Endothelial cell of umbilical vein (primary cell): ENCODE measurements at regions not wholly inside any gene's neighbourhood (a gene's known extent, or its start where the extent isn't known, plus 50 kb on each side); places are given as distances from the start of the nearest gene placed in this dataset.
A peak's percentile ranks its signal among the peaks of the same experiment; 100 is the strongest.

Source experiments
- BruUV-seq: library from RNA; stranded (reverse); fragments of 400-500 nt; replicated peaks from 2 replicates; lab custom pipeline; 2021; lab: Mats Ljungman, UMichigan
- CTCF ChIA-PET: fragments of 300-600, 350-600 bp; sonication (Branson Sonifier 250); formaldehyde crosslinking; loops from one replicate; lab custom pipeline; 2021; ENCODE audit warnings: antibody characterized with exemption, inconsistent platforms; lab: Charles Lee
- POLR2A ChIA-PET: fragments of 300-600, 350-600 bp; sonication (Branson Sonifier 250); formaldehyde crosslinking; loops from one replicate; lab custom pipeline; 2021; ENCODE audit warnings: antibody characterized with exemption, inconsistent platforms; lab: Charles Lee
- DNase-seq: peaks from one replicate; pipeline ENCODE4 v3.0.0-alpha.2; 2011; ENCODE audit warnings: low read depth, low spot score
- FAIRE-seq: peaks from 2 replicates; lab custom pipeline; 2011; peaks lifted over from hg19 to GRCh38; lab: Jason Lieb, UNC
- H2AFZ ChIP-seq: 2 replicates; pipeline ENCODE4 v1.6.0; 2012; ENCODE audit warnings: low read depth, low read length, control low read depth, inconsistent platforms
- H3K27ac ChIP-seq: 2 replicates; pipeline ENCODE4 v1.5.1; 2011; ENCODE audit warnings: low read depth, mild to moderate bottlenecking, control low read depth, low read length, moderate library complexity; ENCODE audit not compliant: insufficient read depth
- H3K27me3 ChIP-seq, 2 experiments: 2 replicates each; pipeline versions ENCODE4 v1.6.0 to v1.6.1; 2011; ENCODE audit warnings: low read length in 2 of 2, mixed read lengths in 1 of 2; ENCODE audit not compliant: control insufficient read depth in 2 of 2, insufficient read depth in 2 of 2
- H3K36me3 ChIP-seq, 2 experiments: 2 replicates in 1 of 2; 3 replicates in 1 of 2; pipeline ENCODE4 v1.5.1; 2011; ENCODE audit warnings: low read length in 2 of 2, mild to moderate bottlenecking in 1 of 2, moderate library complexity in 1 of 2; ENCODE audit not compliant: control insufficient read depth in 2 of 2, insufficient read depth in 2 of 2; ENCODE audit errors: extremely low read depth in 1 of 2
- H3K4me1 ChIP-seq: 3 replicates; pipeline ENCODE4 v1.5.1; 2011; ENCODE audit warnings: mild to moderate bottlenecking, low read length; ENCODE audit not compliant: control insufficient read depth, insufficient read depth; ENCODE audit errors: extremely low read depth
- H3K4me2 ChIP-seq: 2 replicates; pipeline ENCODE4 v1.6.1; 2011; ENCODE audit warnings: low read length, control low read depth, mixed read lengths; ENCODE audit not compliant: insufficient read depth
- H3K4me3 ChIP-seq, 3 experiments: fragments of 200-600 bp in 1 of 3; sonication (generic), shearing (Covaris generic) in 1 of 3; replicated peaks in 1 of 3; 2 replicates each; pipeline ENCODE4 v1.5.1; 2011 to 2016; ENCODE audit warnings: control low read depth in 3 of 3, low read length in 3 of 3, mild to moderate bottlenecking in 2 of 3, inconsistent platforms in 1 of 3, low read depth in 1 of 3, moderate library complexity in 1 of 3; ENCODE audit not compliant: insufficient read depth in 1 of 3
- H3K79me2 ChIP-seq: 2 replicates; pipeline ENCODE4 v1.6.0; 2012; ENCODE audit warnings: low read length, inconsistent platforms; ENCODE audit not compliant: control insufficient read depth, insufficient read depth
- H3K9ac ChIP-seq: replicated peaks from 2 replicates; pipeline ENCODE3; 2011; ENCODE audit warnings: low read length, control low read depth; ENCODE audit not compliant: insufficient read depth; ENCODE audit errors: extremely low read depth
- H3K9me1 ChIP-seq: replicated peaks from 3 replicates; pipeline ENCODE4 v1.6.0; 2011; ENCODE audit warnings: mild to moderate bottlenecking, low read length; ENCODE audit not compliant: control insufficient read depth, insufficient read depth; ENCODE audit errors: extremely low read depth
- H3K9me3 ChIP-seq: replicated peaks from 2 replicates; pipeline ENCODE4 v1.5.1; 2012; ENCODE audit warnings: low read length, inconsistent platforms; ENCODE audit not compliant: control insufficient read depth, insufficient read depth
- H4K20me1 ChIP-seq: replicated peaks from 2 replicates; pipeline ENCODE3; 2011; ENCODE audit warnings: mild to moderate bottlenecking, low read length; ENCODE audit not compliant: control insufficient read depth, insufficient read depth; ENCODE audit errors: extremely low read depth
- CTCF ChIP-seq, 2 donors: IDR thresholded peaks; 1 replicate in 1 of 2; 2 replicates in 1 of 2; pipeline ENCODE4 v1.5.1; 2011; ENCODE audit warnings: low read length in 2 of 2, mild to moderate bottlenecking in 2 of 2, moderate library complexity in 2 of 2, control low read depth in 1 of 2, inconsistent platforms in 1 of 2, low read depth in 1 of 2; ENCODE audit not compliant: insufficient read depth in 1 of 2; ENCODE audit errors: extremely low read depth in 1 of 2
- EZH2 ChIP-seq: IDR thresholded peaks from 2 replicates; pipeline ENCODE4 v1.6.1; 2012; ENCODE audit warnings: borderline replicate concordance, low read depth, mild to moderate bottlenecking, moderate library complexity, low read length, inconsistent platforms; ENCODE audit not compliant: severe bottlenecking
- FOS ChIP-seq: IDR thresholded peaks from 2 replicates; pipeline ENCODE4 v1.6.1; 2011; ENCODE audit warnings: mild to moderate bottlenecking, low read length, moderate library complexity, borderline replicate concordance; ENCODE audit not compliant: insufficient read depth
- GATA2 ChIP-seq: IDR thresholded peaks from 2 replicates; pipeline ENCODE4 v1.7.0; 2011; ENCODE audit warnings: low read depth, mild to moderate bottlenecking, moderate library complexity, mixed read lengths, low read length; ENCODE audit not compliant: insufficient read length, insufficient read depth
- JUN ChIP-seq: IDR thresholded peaks from 2 replicates; pipeline ENCODE4 v1.6.1; 2011; ENCODE audit warnings: borderline replicate concordance, low read depth; ENCODE audit not compliant: insufficient read length, insufficient read depth
- MAX ChIP-seq: IDR thresholded peaks from 2 replicates; pipeline ENCODE4 v1.6.1; 2011; ENCODE audit not compliant: insufficient read depth, insufficient read length
- MYC ChIP-seq: IDR thresholded peaks from one replicate; pipeline ENCODE4 v1.6.1; 2011; ENCODE audit warnings: mild to moderate bottlenecking, low read depth, low read length
- POLR2A ChIP-seq: IDR thresholded peaks from 2 replicates; pipeline ENCODE4 v1.6.1; 2012; ENCODE audit warnings: low read depth, mild to moderate bottlenecking, control low read depth, low read length
- POLR2AphosphoS5 ChIP-seq: IDR thresholded peaks from 2 replicates; pipeline ENCODE4 v1.6.1; 2012; ENCODE audit warnings: low read depth, mild to moderate bottlenecking, control low read depth, low read length, moderate library complexity; ENCODE audit not compliant: insufficient read depth
- dilution Hi-C: fragments of 300-500 bp; cut with MboI; formaldehyde crosslinking; loops from one replicate; pipeline ENCODE4 v1.15.0; 2019; ENCODE audit warnings: low sequenced_read_pairs; ENCODE audit not compliant: extremely low pct_ligation_motif_present
- intact Hi-C: fragments of 100-400 bp; cut with micrococcal nuclease; formaldehyde crosslinking; loops from one replicate; pipeline ENCODE4 v1.10.0; 2022

- Histone ChIP-seq H4K20me1 (no peaks in the 10 kb centered on the region), H3K36me3 (no peaks in the 10 kb centered on the region), H3K4me1 (no peaks in the 10 kb centered on the region), H3K4me2 (no peak overlapping the region), H3K27ac (no peak overlapping the region), H3K79me2 (no peaks in the 10 kb centered on the region), H3K4me3 (no peak overlapping the region), H3K9me1 (no peaks in the 10 kb centered on the region), H2AFZ (no peak overlapping the region), H3K9me3 (no peaks in the 10 kb centered on the region), H3K27me3 (peaks cover 39 to 60% of the 10 kb centered on the region in 2 experiments), H3K9ac (no peak overlapping the region)
- FAIRE-seq (no peak), DNase-seq (no peak)
- TF ChIP-seq EZH2 (peak; percentile 38), GATA2 (no peak)
- BruUV-seq: no TSS peak
- ChIA-PET CTCF (interaction anchor here (1.4 to 1.8 kb wide), 2 partner anchors 58 to 295 kb away, joined by 4 to 11 read pairs; no protein-coding TSS in a partner anchor), POLR2A (no interaction called here)
- dilution Hi-C loops: no loop called here
- intact Hi-C loops: no loop called here
Observed at GRCh38 chr11:43555816-43556611, 124.5 kb upstream of the HSD17B12 start.

- intact Hi-C loops (no loop called here), dilution Hi-C loops (no loop called here)
- BruUV-seq: no TSS peak
- Histone ChIP-seq H3K79me2 (no peaks in the 10 kb centered on the region), H2AFZ (no peak overlapping the region), H3K9me1 (no peaks in the 10 kb centered on the region), H3K36me3 (no peaks in the 10 kb centered on the region), H3K27me3 (peaks cover 39 to 60% of the 10 kb centered on the region in 2 experiments), H3K4me2 (no peak overlapping the region), H3K9me3 (no peaks in the 10 kb centered on the region), H3K27ac (no peak overlapping the region), H3K4me1 (no peaks in the 10 kb centered on the region), H4K20me1 (no peaks in the 10 kb centered on the region), H3K9ac (no peak overlapping the region), H3K4me3 (no peak overlapping the region)
- CTCF ChIA-PET: interaction anchor here (1.0 to 2.3 kb wide), 3 partner anchors 11 to 295 kb away, joined by 6 to 25 read pairs (median 11); no protein-coding TSS in a partner anchor
- POLR2A ChIA-PET: no interaction called here
- DNase-seq: no peak
- TF ChIP-seq EZH2 (no peak), MAX (no peak), MYC (no peak), FOS (no peak), POLR2A (no peak), POLR2AphosphoS5 (no peak), JUN (no peak), CTCF (IDR thresholded peaks at IDR 0.05; ENCODE audit: extremely low read depth in 1 of 2, insufficient read depth in 1 of 2, low read depth in 1 of 2, low read length in 2 of 2) (no peak), GATA2 (no peak)
- FAIRE-seq: no peak
Observed at GRCh38 chr11:43556612-43557375, 123.7 kb upstream of the HSD17B12 start.
